Ectodermal cell (in vitro differentiated cells): ENCODE measurements at regions not wholly inside any gene's neighbourhood (a gene's known extent, or its start where the extent isn't known, plus 50 kb on each side); places are given as distances from the start of the nearest gene placed in this dataset.

Experiments
- H3K27ac ChIP-seq: 2 replicates; pipeline ENCODE4 v1.7.0; 2013; ENCODE audit warnings: mild to moderate bottlenecking, low read depth, low read length; ENCODE audit not compliant: insufficient read depth, poor library complexity, severe bottlenecking
- H3K27me3 ChIP-seq: 2 replicates; pipeline ENCODE4 v1.7.0; 2013; ENCODE audit warnings: mild to moderate bottlenecking, low read length; ENCODE audit not compliant: insufficient read depth, control insufficient read depth, poor library complexity, severe bottlenecking
- H3K36me3 ChIP-seq: one replicate; pipeline ENCODE4 v1.7.0; 2013; ENCODE audit warnings: low read length; ENCODE audit not compliant: control insufficient read depth, insufficient read depth
- H3K4me1 ChIP-seq: one replicate; pipeline ENCODE4 v1.7.0; 2013; ENCODE audit warnings: low read length; ENCODE audit not compliant: control insufficient read depth, insufficient read depth
- H3K4me3 ChIP-seq: 2 replicates; pipeline ENCODE4 v1.7.0; 2013; ENCODE audit warnings: low read depth, low read length, control low read depth; ENCODE audit not compliant: insufficient read depth
- H3K9me3 ChIP-seq: 2 replicates; pipeline ENCODE4 v1.7.0; 2013; ENCODE audit warnings: mild to moderate bottlenecking, low read length, moderate library complexity; ENCODE audit not compliant: control insufficient read depth
- WGBS, 2 experiments: methylation state at CpG; one replicate each; pipeline ENCODE4 v1.1.7; 2013; ENCODE audit warnings: missing lambda C conversion rate in 2 of 2; 5-methylcytosine and 5-hydroxymethylcytosine counted together

DNA sequence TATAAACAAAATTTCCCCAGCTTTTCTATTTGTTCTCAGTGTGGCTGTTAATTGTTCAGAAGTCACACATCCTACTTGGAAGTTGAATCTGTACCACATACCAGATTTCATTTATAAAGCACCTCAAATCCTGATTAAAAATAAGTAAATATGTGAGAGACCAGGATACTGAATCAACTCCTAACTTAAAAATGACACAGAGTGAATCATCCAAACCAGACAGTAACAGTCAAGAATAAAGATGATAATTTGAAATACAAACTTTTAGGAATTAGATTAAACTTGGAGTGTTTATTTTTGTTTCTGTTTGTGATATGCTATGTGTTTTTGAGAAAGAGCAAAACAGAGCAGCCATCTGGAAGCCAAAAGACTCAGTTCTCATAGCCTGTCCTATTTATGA is 633.2 kb upstream of the RORB start:
- no peak overlapping the region for H3K4me3 ChIP-seq
- H3K27me3 ChIP-seq = no peaks in the 10 kb centered on the region
- H3K9me3 ChIP-seq = no peaks in the 10 kb centered on the region
- no peaks in the 10 kb centered on the region for H3K4me1 ChIP-seq
- H3K36me3 ChIP-seq = no peaks in the 10 kb centered on the region
- H3K27ac ChIP-seq = no peak overlapping the region

DNA sequence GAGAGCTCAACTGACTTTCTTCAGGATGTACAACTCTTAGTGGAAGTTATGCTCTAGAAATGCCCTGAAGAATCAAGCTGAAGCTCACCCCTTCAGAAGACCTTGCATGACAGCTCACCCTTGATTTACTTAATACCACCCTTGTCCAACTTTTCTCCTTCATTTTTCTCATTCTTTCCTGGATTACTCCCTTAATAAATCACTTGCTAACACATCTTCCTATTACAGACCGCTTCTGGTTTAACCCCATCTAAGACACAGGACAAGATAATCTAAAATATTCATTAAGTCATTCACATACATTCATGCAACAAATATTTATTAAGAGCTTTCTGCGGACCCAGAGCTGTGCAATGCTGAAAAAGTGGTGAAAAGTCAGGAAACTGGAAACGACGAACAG is 630.7 kb upstream of the RORB start:
- Histone ChIP-seq H3K4me3 (no peak overlapping the region), H3K9me3 (no peaks in the 10 kb centered on the region), H3K27me3 (no peaks in the 10 kb centered on the region), H3K4me1 (no peaks in the 10 kb centered on the region), H3K27ac (no peak overlapping the region), H3K36me3 (no peaks in the 10 kb centered on the region)
- WGBS, 2 experiments = 98 to 99% methylated on average over 2 to 4 of the region's 4 CpGs

DNA sequence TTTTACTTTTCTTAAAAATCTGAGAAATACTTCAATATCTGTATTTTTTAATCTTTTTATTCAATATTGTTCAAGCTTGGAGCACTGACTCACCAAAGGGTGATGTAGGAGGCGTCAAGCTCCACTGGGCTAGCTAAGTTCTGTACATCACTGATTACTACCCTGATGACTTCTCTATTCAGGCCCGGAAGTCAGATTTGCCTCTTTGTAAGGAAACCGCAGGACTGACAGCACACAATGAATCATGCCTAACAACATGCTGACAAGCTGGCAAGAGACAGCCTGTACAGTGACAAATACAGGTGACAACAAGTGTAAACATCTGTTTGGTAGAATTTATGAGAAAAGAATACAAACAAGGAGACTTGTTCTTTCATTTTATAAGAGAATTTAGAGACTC is 627.9 kb upstream of the RORB start:
- no peaks in the 10 kb centered on the region for H3K4me1 ChIP-seq
- no peak overlapping the region for H3K4me3 ChIP-seq
- H3K27me3 ChIP-seq = no peaks in the 10 kb centered on the region
- no peaks in the 10 kb centered on the region for H3K36me3 ChIP-seq
- no peak overlapping the region for H3K27ac ChIP-seq
- WGBS, 2 experiments = 58 to 76% methylated on average over 3 of the region's 3 CpGs
- no peaks in the 10 kb centered on the region for H3K9me3 ChIP-seq

DNA sequence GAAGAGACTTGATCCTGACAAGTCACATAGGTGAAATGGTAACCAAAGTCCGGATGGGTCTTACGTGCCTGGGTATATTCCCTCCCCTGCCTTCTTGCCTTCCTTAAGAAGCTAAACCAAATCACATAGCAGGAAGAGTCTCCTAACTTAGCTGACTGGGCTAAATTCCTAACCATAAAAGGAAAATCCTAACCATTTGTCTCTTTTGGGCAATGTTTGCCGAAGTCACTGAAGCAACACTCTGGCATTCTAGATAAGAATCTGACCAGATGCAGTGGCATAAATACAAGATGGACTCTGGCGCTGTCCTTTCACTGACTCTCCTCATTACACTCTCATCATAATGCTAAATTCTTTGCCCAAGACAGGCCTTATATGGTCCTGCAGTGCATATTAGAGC is 625.5 kb upstream of the RORB start:
- 90 to 91% methylated on average over 4 of the region's 4 CpGs for WGBS, 2 experiments
- Histone ChIP-seq H3K4me1 (no peaks in the 10 kb centered on the region), H3K4me3 (no peak overlapping the region), H3K9me3 (no peaks in the 10 kb centered on the region), H3K36me3 (no peaks in the 10 kb centered on the region), H3K27ac (no peak overlapping the region), H3K27me3 (no peaks in the 10 kb centered on the region)

DNA sequence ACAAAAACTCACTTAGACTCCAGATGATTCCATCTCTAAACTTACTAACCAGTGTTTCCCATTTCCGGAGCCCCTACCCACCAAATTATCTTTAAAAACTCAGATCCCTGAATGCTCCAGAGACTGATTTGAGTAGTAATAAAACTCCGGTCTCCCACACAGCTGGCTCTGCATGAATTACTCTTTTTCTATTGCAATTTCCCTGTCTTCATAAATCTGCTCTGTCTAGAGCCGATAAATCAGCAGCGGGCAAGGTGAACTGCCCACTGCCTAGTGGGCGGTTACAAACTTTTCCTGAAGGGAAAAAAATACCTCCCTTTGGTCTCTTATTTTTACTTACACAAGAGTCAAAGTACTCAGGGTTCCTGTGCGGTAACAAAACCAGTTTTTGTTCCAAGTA is 624.4 kb upstream of the RORB start:
- no peak overlapping the region for H3K4me3 ChIP-seq
- 95 to 96% methylated on average over 5 to 6 of the region's 6 CpGs for WGBS, 2 experiments
- no peaks in the 10 kb centered on the region for H3K4me1 ChIP-seq

DNA sequence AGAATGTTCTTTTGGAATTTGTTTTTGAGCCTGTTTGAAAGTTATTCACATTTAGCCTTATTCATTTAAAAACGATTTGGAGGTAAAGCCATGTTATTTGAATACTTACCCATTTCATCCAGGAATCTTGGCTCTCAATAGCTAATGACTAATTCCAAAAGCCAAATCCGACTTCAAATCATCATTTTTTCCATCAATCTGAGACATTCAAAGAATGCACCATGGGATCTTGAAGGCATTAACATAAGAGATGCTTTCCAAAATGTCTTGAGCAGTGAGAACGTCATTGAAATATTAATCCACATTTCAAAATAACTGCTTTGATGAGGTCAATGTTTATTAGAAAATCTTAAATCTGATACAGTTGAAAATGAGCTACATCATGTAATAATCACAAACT is 617.0 kb upstream of the RORB start:
- H3K9me3 ChIP-seq = no peaks in the 10 kb centered on the region
- no peaks in the 10 kb centered on the region for H3K27me3 ChIP-seq
- no peak overlapping the region for H3K27ac ChIP-seq
- no peak overlapping the region for H3K4me3 ChIP-seq
- 83 to 93% methylated on average over 2 to 3 of the region's 3 CpGs for WGBS, 2 experiments
- H3K36me3 ChIP-seq = no peaks in the 10 kb centered on the region
- H3K4me1 ChIP-seq = no peaks in the 10 kb centered on the region

More for the DNA sequence above, 624.4 kb upstream of the RORB start:
- Histone ChIP-seq H3K27me3 (no peaks in the 10 kb centered on the region), H3K36me3 (no peaks in the 10 kb centered on the region), H3K9me3 (no peaks in the 10 kb centered on the region), H3K27ac (no peak overlapping the region)

DNA sequence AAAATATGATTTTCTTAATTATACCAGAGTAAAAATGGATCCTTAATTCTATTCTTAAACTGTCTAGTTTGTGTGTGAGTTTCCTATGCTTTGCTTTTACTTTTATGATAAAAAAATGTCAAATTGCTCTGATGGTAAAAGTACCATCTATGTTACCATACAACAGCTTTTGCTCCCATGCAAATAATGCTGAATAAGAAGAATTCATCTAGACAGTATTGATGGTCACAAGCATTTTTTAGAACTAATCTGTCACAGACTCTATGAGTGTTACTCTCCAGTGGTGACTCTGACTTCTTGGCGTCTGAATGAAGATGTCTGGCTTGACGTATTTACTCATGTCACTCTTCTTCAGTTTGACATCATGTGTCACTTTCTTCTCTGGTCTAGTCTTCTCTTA is 608.1 kb upstream of the RORB start:
- no peak overlapping the region for H3K27ac ChIP-seq
- no peak overlapping the region for H3K4me3 ChIP-seq
- WGBS, 2 experiments = 97 to 100% methylated on average over 2 of the region's 2 CpGs
- H3K4me1 ChIP-seq = no peaks in the 10 kb centered on the region
- no peaks in the 10 kb centered on the region for H3K27me3 ChIP-seq
- H3K36me3 ChIP-seq = no peaks in the 10 kb centered on the region
- H3K9me3 ChIP-seq = no peaks in the 10 kb centered on the region

DNA sequence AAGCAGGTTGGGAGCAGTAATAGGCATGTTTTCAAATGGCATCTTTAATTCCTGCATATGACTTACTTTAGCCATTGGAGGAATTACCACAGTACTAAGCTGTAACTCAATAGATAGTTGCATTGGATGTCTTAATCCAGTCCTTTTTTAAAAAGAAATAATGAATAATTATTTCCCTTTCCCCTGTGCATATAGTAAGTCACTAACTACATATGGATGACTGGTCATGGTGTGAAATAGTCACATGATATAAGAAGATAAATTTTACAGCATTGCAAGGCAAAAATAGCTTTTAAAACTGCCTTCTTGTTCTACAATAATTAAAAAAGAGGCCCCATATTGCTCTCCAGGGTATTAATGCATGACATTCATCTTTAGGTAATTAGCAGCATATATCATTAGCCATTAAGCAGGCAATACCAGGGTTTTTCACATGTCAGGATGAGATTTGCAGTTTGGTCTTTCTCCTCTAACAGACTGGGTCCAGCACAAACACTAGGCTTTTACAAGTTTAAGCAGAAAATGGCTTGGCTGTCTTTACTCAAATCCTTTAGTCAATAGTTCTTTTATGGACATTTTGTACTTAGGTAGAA is 606.4 kb upstream of the RORB start:
- no peak overlapping the region for H3K4me3 ChIP-seq
- H3K27ac ChIP-seq = no peak overlapping the region
- no peaks in the 10 kb centered on the region for H3K36me3 ChIP-seq
- H3K27me3 ChIP-seq = no peaks in the 10 kb centered on the region
- H3K9me3 ChIP-seq = no peaks in the 10 kb centered on the region
- no peaks in the 10 kb centered on the region for H3K4me1 ChIP-seq

DNA sequence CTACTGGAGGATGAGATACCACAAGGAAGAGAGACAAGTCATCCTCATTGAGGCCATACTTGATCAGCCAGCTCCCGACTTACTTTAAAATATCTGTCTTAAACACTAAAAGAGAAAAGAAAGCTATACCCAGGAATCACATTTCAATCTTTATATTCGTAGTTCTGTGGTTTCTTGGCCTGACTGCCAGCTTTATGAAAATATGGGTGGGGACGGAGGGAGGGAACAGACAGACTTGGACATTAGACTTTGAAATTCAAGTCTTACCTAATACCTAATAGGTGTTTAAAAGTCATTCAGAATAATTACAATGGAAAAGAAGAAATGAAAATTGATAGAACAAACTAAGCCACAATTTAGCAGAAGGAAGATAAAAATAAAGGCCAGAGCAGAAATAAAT is 604.8 kb upstream of the RORB start:
- 82 to 85% methylated on average over 1 to 3 of the region's 3 CpGs for WGBS, 2 experiments
- Histone ChIP-seq H3K36me3 (no peaks in the 10 kb centered on the region), H3K4me3 (no peak overlapping the region), H3K27me3 (no peaks in the 10 kb centered on the region), H3K9me3 (no peaks in the 10 kb centered on the region), H3K4me1 (no peaks in the 10 kb centered on the region), H3K27ac (no peak overlapping the region)

DNA sequence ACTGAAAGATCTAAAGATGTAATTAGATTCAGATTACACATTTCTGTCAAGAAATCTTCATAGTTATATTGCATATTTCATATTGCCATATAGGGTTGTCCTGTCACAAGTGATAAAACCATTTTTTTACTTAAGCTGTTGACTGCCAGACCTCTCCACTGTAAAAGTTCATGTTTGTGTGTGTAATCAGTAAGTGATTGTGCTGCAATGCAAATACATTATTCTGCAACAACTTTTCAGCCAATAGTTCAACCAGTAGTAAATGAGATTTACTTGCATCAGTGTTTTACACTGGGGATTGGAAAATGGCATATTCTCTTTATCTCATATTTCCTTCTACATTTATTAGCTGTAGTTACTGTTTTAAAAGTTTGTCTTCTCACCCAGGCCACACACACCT is 603.9 kb upstream of the RORB start:
- no peak overlapping the region for H3K4me3 ChIP-seq
- H3K9me3 ChIP-seq = no peaks in the 10 kb centered on the region
- no peaks in the 10 kb centered on the region for H3K36me3 ChIP-seq
- no peak overlapping the region for H3K27ac ChIP-seq
- H3K4me1 ChIP-seq = no peaks in the 10 kb centered on the region
- H3K27me3 ChIP-seq = no peaks in the 10 kb centered on the region

DNA sequence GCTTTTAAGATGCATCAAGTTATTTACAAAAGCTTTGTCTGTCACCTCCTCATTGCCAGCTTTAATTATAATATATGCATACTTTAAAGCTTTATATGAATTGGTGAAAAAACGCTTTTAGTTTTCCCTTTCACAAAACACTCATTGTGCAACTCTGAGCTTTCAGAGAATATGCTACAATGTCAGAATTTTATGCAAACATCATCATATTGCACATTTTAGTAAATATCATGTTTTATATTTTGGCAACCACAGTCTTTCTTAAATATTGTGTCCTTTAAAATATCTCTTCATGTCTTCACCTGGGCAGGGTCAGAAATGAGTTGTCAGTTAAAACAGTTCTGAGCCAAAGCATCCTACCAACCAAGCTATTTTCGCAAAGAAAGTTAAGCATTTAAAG is 601.1 kb upstream of the RORB start:
- Histone ChIP-seq H3K9me3 (no peaks in the 10 kb centered on the region), H3K36me3 (no peaks in the 10 kb centered on the region), H3K27me3 (no peaks in the 10 kb centered on the region), H3K4me1 (no peaks in the 10 kb centered on the region), H3K4me3 (no peak overlapping the region), H3K27ac (no peak overlapping the region)
- 88 to 100% methylated on average over 1 to 2 of the region's 2 CpGs for WGBS, 2 experiments
